CD4-positive, CD25-positive, alpha-beta regulatory T cell (primary cell): ENCODE measurements at regions not wholly inside any gene's neighbourhood (a gene's known extent, or its start where the extent isn't known, plus 50 kb on each side); places are given as distances from the start of the nearest gene placed in this dataset.

ENCODE experiments used
- ATAC-seq, 2 donors: fragments of 150-1000 bp; cut with Tn5 transposase; one replicate each; pipeline ENCODE4 v1.10.0; 2021; ENCODE audit warnings: low read depth in 2 of 2, moderate number of reproducible peaks in 2 of 2, moderate library complexity in 1 of 2
- DNase-seq, 3 donors: peaks; one replicate each; pipeline versions ENCODE4 v3.0.0 to v3.0.0-alpha.2; 2012 to 2022; ENCODE audit warnings: mixed read lengths in 1 of 3
- H3K27ac ChIP-seq: one replicate; pipeline ENCODE4 v1.7.0; 2013; ENCODE audit warnings: mild to moderate bottlenecking, low read length; ENCODE audit not compliant: insufficient read depth, poor library complexity, severe bottlenecking
- H3K27me3 ChIP-seq: one replicate; pipeline ENCODE4 v1.7.0; 2013; ENCODE audit warnings: low read length; ENCODE audit not compliant: control insufficient read depth, insufficient read depth
- H3K36me3 ChIP-seq: one replicate; pipeline ENCODE4 v1.7.0; 2013; ENCODE audit warnings: mild to moderate bottlenecking, low read length, moderate library complexity; ENCODE audit not compliant: control insufficient read depth, insufficient read depth
- H3K4me1 ChIP-seq: 2 replicates; pipeline ENCODE4 v1.7.0; 2013; ENCODE audit warnings: mild to moderate bottlenecking, low read length; ENCODE audit not compliant: insufficient read depth, control insufficient read depth, poor library complexity, severe bottlenecking
- H3K4me3 ChIP-seq: one replicate; pipeline ENCODE4 v1.7.0; 2013; ENCODE audit warnings: low read depth, mild to moderate bottlenecking, low read length, moderate library complexity
- H3K9me3 ChIP-seq, 2 experiments: 1 replicate in 1 of 2; 2 replicates in 1 of 2; pipeline ENCODE4 v1.7.0; 2013; ENCODE audit warnings: low read length in 2 of 2, mild to moderate bottlenecking in 1 of 2, moderate library complexity in 1 of 2; ENCODE audit not compliant: control insufficient read depth in 2 of 2
- H3K27ac Mint-ChIP-seq, 3 donors: one replicate each; pipeline ENCODE4 v1.8.0; 2020 to 2022; ENCODE audit warnings: mild to moderate bottlenecking in 3 of 3, mixed read lengths in 3 of 3, moderate library complexity in 2 of 3
- H3K27me3 Mint-ChIP-seq: one replicate; pipeline ENCODE4 v1.8.0; 2022; ENCODE audit warnings: mild to moderate bottlenecking, mixed read lengths
- H3K36me3 Mint-ChIP-seq: one replicate; pipeline ENCODE4 v1.8.0; 2020; ENCODE audit warnings: mixed read lengths
- H3K4me1 Mint-ChIP-seq, 4 donors: one replicate each; pipeline ENCODE4 v1.8.0; 2020 to 2022; ENCODE audit warnings: mixed read lengths in 4 of 4, mild to moderate bottlenecking in 1 of 4
- H3K4me3 Mint-ChIP-seq, 4 donors: one replicate each; pipeline ENCODE4 v1.8.0; 2020 to 2022; ENCODE audit warnings: mild to moderate bottlenecking in 4 of 4, mixed read lengths in 4 of 4, moderate library complexity in 3 of 4
- H3K9me3 Mint-ChIP-seq, 7 donors: one replicate each; pipeline ENCODE4 v1.8.0; 2020 to 2022; ENCODE audit warnings: mixed read lengths in 7 of 7, mild to moderate bottlenecking in 3 of 7, moderate library complexity in 2 of 7

DNA sequence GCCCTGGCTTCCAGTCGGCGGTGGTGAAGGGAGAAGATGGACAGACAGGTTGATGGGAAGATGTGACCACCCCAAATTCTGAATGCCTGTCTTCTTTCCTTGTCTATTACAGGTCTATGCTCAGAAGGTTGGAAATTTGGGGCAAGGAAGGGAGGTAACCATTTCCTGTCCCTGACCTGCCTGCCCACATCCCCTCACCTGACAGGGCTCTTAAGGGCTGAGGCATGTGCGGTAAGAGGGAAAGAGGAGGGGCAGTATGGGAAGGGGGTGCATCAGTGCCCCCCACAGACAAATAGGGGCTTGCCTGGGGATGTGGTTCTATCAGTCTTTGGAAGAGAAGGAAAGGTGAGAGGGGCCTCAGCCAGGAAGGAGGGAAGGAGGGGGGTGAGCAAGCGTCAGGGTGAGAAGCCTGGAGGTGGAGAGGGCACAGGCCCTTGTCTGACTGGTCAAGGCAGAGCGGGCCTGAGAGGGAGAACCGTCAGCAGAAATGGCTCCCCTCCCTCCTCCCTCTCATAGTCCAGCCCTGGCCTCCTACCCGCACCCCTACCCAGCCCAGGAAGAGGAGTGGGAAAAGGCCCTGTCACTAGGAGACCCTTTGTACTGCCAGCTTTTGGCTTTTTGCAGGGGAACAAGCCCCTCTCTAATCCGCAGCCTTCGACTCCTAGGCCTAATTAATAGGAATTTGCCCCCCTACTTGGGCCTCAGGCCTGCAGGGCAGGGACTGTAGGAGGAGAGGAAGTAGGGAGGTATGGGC lies 104.4 kb upstream of the FOXP4 start:
- Mint-ChIP-seq H3K36me3 (peaks cover 3% of the 10 kb centered on the region), H3K27ac (peak overlapping the region in 2 of 3 donors; percentile 23 to 32), H3K4me3 (peak overlapping the region in 2 of 4 donors; percentile 25 to 36), H3K9me3 (peaks cover 0 to 2% (median 0%) of the 10 kb centered on the region in 7 donors), H3K27me3 (peaks cover 17% of the 10 kb centered on the region), H3K4me1 (peaks cover 0 to 37% (median 14%) of the 10 kb centered on the region in 4 donors)
- H3K27ac ChIP-seq, result no peak overlapping the region
- H3K36me3 ChIP-seq, result no peaks in the 10 kb centered on the region
- H3K9me3 ChIP-seq, result no peaks in the 10 kb centered on the region
- no peaks in the 10 kb centered on the region for H3K27me3 ChIP-seq
- H3K4me3 ChIP-seq, result no peak overlapping the region
- H3K4me1 ChIP-seq, result peaks cover 7% of the 10 kb centered on the region
- ATAC-seq (no peak), DNase-seq (peak in 1 of 3 donors; percentile 37)

DNA sequence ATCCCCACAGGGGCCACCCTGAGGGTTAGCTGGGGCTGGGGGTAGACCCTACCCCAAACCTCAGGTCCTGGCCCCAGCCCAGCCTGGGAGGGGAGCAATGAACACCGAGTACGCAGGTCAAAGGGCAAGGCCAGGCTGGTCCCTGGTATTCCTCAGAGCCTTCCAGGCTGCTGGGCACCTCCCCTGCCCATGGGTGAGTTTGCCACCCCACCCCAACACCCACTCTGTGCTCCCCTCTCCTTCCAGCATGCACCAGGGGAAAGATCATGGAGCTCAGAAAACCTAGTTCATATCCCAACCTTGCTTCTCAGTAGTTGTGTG lies 103.9 kb upstream of the FOXP4 start:
- H3K4me3 Mint-ChIP-seq, result no peak overlapping the region
- H3K36me3 Mint-ChIP-seq, result peaks cover 3% of the 10 kb centered on the region
- peaks cover 15% of the 10 kb centered on the region for H3K27me3 Mint-ChIP-seq
- DNase-seq (no peak), ATAC-seq (no peak)
- Histone ChIP-seq H3K36me3 (no peaks in the 10 kb centered on the region), H3K9me3 (no peaks in the 10 kb centered on the region), H3K27ac (no peak overlapping the region), H3K27me3 (no peaks in the 10 kb centered on the region), H3K4me1 (peaks cover 7% of the 10 kb centered on the region), H3K4me3 (no peak overlapping the region)
- H3K9me3 Mint-ChIP-seq, result peaks cover 0 to 2% (median 0%) of the 10 kb centered on the region in 7 donors
- H3K27ac Mint-ChIP-seq, result no peak overlapping the region
- peaks cover 0 to 37% (median 14%) of the 10 kb centered on the region in 4 donors for H3K4me1 Mint-ChIP-seq

DNA sequence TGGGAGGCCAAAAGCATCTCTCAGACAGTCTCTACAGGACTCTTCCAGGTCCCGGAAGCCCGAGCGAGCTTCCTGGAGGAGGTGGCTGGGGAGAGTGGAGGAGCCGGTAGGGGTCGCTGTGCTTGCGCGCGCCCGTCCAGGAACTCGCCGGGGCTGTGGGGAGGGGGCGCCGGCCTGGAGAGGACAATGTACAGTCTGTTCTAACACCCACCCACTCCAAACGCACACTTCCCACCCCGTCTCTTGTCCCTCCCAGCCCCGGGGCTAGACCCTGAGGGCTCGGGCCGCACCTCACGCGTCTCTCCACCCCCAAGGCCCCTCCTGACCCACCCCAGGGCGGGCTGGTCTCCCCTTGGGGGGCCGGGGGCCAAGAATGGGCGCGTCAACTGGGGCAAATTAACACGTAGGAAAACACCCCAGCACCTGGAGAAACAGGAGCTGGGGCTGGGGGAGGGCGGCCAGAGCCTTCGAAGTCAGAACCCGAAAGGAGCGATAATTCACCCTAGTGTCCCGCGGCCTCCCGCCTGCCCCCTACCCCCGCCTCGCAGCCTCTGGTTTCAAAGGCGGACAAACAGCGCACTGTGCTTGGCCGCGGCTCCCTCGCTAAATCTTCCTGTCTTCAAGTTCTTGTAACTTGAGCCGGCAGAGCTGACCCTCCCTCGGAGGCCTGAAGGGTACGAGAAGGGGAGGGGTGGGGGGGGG lies 103.2 kb upstream of the FOXP4 start:
- H3K36me3 ChIP-seq, result no peaks in the 10 kb centered on the region
- peaks cover 15% of the 10 kb centered on the region for H3K27me3 Mint-ChIP-seq
- peaks cover 0 to 2% (median 0%) of the 10 kb centered on the region in 7 donors for H3K9me3 Mint-ChIP-seq
- H3K27ac ChIP-seq, result no peak overlapping the region
- DNase-seq (no peak), ATAC-seq (no peak)
- H3K27ac Mint-ChIP-seq, result no peak overlapping the region
- H3K9me3 ChIP-seq, result no peaks in the 10 kb centered on the region
- peaks cover 0 to 37% (median 14%) of the 10 kb centered on the region in 4 donors for H3K4me1 Mint-ChIP-seq
- no peaks in the 10 kb centered on the region for H3K27me3 ChIP-seq
- no peak overlapping the region for H3K4me3 Mint-ChIP-seq
- H3K4me3 ChIP-seq, result no peak overlapping the region
- peaks cover 3% of the 10 kb centered on the region for H3K36me3 Mint-ChIP-seq
- peaks cover 7% of the 10 kb centered on the region for H3K4me1 ChIP-seq

DNA sequence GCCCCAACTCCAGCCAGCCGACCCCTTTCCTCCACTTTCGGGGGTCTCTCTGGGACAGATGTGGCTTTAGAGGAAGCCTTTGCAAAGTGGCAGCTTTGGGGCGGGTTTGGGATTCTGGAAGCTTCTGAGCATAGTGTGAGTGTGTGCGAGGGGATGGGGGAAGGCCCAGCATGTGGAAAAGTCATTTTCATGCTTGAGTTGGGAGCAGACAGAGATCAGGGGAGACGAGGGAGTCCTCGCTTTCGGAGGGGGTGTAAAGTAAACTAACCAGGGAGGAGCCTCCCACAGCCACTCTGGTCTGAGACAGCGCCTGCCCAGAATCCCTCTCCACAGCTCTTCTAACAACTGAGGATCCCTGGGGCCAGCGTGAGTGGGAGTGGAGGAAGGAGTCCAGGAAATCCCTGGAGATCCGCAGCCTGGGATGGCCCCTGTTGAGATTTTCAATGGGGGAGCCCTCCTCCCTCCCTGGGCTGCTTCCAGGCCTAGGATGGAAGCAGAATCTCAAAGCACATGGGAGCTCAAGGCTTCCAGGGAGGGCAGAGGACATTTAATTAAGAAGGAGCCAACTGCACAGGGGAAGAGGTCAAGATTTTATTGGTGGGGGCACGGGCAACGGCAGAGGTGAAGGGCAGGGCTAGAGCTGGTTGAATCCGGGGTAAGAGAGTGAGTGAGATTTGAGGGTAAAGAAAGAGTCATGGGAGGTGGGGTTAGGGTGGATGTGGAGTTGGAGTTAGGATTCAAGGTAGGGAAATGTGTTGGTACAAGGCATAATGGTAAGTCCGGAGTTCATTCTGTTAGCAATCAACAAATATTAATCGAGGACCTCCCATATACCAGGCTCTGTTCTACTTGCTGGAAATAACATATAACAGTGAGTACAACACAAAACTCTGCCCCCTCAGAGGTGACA lies 102.3 kb upstream of the FOXP4 start:
- ATAC-seq, result no peak
- DNase-seq, result no peak
- H3K9me3 ChIP-seq, result no peaks in the 10 kb centered on the region
- no peaks in the 10 kb centered on the region for H3K27me3 ChIP-seq
- H3K36me3 ChIP-seq, result no peaks in the 10 kb centered on the region
- H3K27ac ChIP-seq, result no peak overlapping the region
- Mint-ChIP-seq H3K4me1 (peaks cover 4 to 37% (median 14%) of the 10 kb centered on the region in 4 donors), H3K9me3 (peaks cover 0 to 2% (median 0%) of the 10 kb centered on the region in 7 donors), H3K27me3 (peaks cover 15% of the 10 kb centered on the region), H3K4me3 (no peak overlapping the region), H3K27ac (no peak overlapping the region), H3K36me3 (peaks cover 3% of the 10 kb centered on the region)
- no peak overlapping the region for H3K4me3 ChIP-seq
- peaks cover 7% of the 10 kb centered on the region for H3K4me1 ChIP-seq

DNA sequence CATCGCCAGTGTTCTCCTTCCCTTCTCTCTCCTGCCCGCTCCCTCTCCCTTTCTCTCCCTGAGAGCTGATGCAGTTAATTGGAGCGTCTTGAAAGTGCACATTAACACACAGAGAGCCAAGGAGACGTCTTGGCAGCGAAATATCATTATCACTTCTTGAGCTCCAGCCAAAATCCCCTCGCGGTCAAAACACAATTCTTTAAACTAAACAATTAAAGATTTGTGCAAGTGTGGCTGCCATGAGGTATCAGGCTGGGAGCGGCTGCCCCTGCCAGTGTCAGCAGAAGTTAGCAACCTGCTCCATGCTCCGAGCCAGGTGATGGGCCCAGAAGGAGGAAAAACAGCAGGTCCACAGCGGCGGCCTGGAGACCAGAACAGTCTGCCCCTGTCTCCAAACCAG lies 100.9 kb upstream of the FOXP4 start:
- Histone ChIP-seq H3K4me1 (peaks cover 7% of the 10 kb centered on the region), H3K4me3 (no peak overlapping the region), H3K36me3 (no peaks in the 10 kb centered on the region), H3K9me3 (no peaks in the 10 kb centered on the region), H3K27ac (no peak overlapping the region), H3K27me3 (no peaks in the 10 kb centered on the region)
- H3K4me1 Mint-ChIP-seq, result peaks cover 4 to 26% (median 12%) of the 10 kb centered on the region in 4 donors
- no peak overlapping the region for H3K4me3 Mint-ChIP-seq
- no peaks in the 10 kb centered on the region for H3K36me3 Mint-ChIP-seq
- no peak for DNase-seq
- ATAC-seq, result no peak
- H3K9me3 Mint-ChIP-seq, result peaks cover 0 to 2% (median 0%) of the 10 kb centered on the region in 7 donors
- H3K27me3 Mint-ChIP-seq, result peaks cover 15% of the 10 kb centered on the region
- H3K27ac Mint-ChIP-seq, result no peak overlapping the region

DNA sequence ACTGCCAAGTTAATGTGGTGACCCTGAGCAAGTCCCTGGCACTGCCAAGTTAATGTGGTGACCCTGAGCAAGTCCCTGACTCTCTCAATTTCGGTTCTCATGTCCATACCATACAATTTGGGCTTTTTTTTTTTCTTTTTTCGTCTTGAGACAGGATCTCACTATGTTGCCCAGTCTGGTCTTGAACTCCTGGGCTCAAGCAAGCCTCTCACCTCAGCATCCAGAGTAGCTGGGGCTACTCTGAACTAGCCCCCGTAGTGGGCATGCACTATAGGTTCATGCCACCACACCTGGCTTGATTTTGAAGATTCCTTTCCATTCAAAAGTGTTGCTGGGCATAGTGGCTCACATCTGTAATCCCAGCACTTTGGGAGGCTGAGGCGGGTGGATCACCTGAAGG lies 100.0 kb upstream of the FOXP4 start:
- H3K9me3 ChIP-seq, result no peaks in the 10 kb centered on the region
- DNase-seq, result no peak
- Mint-ChIP-seq H3K9me3 (peaks cover 0 to 2% (median 0%) of the 10 kb centered on the region in 7 donors), H3K27ac (no peak overlapping the region), H3K4me3 (no peak overlapping the region), H3K4me1 (peaks cover 4 to 17% (median 6%) of the 10 kb centered on the region in 4 donors), H3K27me3 (peaks cover 12% of the 10 kb centered on the region), H3K36me3 (no peaks in the 10 kb centered on the region)
- H3K27me3 ChIP-seq, result no peaks in the 10 kb centered on the region
- ATAC-seq, result no peak
- no peak overlapping the region for H3K4me3 ChIP-seq
- peaks cover 7% of the 10 kb centered on the region for H3K4me1 ChIP-seq
- no peak overlapping the region for H3K27ac ChIP-seq
- no peaks in the 10 kb centered on the region for H3K36me3 ChIP-seq

DNA sequence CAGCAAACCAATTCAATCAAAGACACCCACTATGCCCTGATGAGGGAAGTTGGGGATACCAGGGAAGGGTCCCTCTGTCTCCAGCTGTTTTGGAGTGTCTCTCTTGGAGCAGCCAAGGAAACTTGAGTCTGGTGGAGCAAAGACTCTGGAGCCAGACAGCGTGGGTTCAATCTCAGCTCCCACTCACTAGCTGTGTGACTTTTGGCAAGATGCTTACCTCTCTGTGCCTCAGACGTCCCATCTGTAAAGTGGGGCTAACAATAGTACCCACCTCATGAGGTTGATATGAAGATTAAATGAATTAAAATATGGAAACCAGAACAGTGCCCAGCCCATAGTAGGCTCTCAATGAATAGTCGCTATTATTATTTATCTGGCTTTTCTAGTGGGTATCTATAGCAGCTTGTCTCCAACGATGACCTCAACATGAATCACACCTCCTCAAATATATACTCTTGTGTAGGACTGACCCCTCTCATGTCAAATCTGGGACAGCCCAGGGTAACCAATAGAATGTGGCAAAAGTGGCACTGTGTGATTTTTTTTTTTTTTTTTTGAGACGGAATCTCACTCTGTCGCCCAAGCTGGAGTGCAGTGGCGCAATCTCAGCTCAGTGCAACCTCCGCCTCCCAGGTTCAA lies 99.2 kb upstream of the FOXP4 start:
- H3K27ac ChIP-seq, result no peak overlapping the region
- peaks cover under 1% of the 10 kb centered on the region for H3K4me1 ChIP-seq
- Mint-ChIP-seq H3K36me3 (no peaks in the 10 kb centered on the region), H3K4me3 (no peak overlapping the region), H3K27ac (no peak overlapping the region), H3K9me3 (peaks cover 0 to 2% (median 0%) of the 10 kb centered on the region in 7 donors), H3K4me1 (peaks cover 0 to 9% (median 3%) of the 10 kb centered on the region in 4 donors), H3K27me3 (peaks cover 10% of the 10 kb centered on the region)
- H3K9me3 ChIP-seq, result no peaks in the 10 kb centered on the region
- H3K27me3 ChIP-seq, result no peaks in the 10 kb centered on the region
- H3K4me3 ChIP-seq, result no peak overlapping the region
- H3K36me3 ChIP-seq, result no peaks in the 10 kb centered on the region
- DNase-seq, result no peak
- ATAC-seq, result no peak
